OCI-LY7 (cell line): ENCODE measurements at regions not wholly inside any gene's neighbourhood (a gene's known extent, or its start where the extent isn't known, plus 50 kb on each side); places are given as distances from the start of the nearest gene placed in this dataset.

Experiments
- BruUV-seq: library from RNA; stranded (reverse); fragments of 400-500 nt; replicated peaks from 2 replicates; lab custom pipeline; 2021; lab: Mats Ljungman, UMichigan
- CTCF ChIA-PET: fragments of 300-600 bp; sonication (Branson Sonifier 250); formaldehyde crosslinking; loops from one replicate; lab custom pipeline; 2022; ENCODE audit warnings: antibody characterized with exemption; ENCODE audit not compliant: unreplicated experiment; lab: Charles Lee
- POLR2A ChIA-PET: fragments of 300-600 bp; sonication (Branson Sonifier 250); formaldehyde crosslinking; loops from one replicate; lab custom pipeline; 2022; ENCODE audit warnings: antibody characterized with exemption; lab: Charles Lee
- DNase-seq: peaks from one replicate; pipeline ENCODE4 v3.0.0-alpha.2; 2015; ENCODE audit warnings: low spot score
- H2AFZ ChIP-seq: fragments of 200-600 bp; sonication (generic), shearing (Covaris generic); 2 replicates; pipeline ENCODE4 v1.6.1; 2014; ENCODE audit warnings: mild to moderate bottlenecking, antibody characterized with exemption, low read length, moderate library complexity
- H3K27ac ChIP-seq: fragments of 200-600 bp; sonication (generic); 2 replicates; pipeline ENCODE4 v1.5.1; 2014; ENCODE audit warnings: mixed run types, low read depth, mild to moderate bottlenecking, moderate library complexity, low read length, inconsistent platforms; ENCODE audit not compliant: poor library complexity, severe bottlenecking
- H3K36me3 ChIP-seq: fragments of 200-600 bp; sonication (generic); 2 replicates; pipeline ENCODE4 v1.6.1; 2014; ENCODE audit warnings: mild to moderate bottlenecking, antibody characterized with exemption, low read length, moderate library complexity, mixed read lengths; ENCODE audit not compliant: insufficient read depth
- H3K4me1 ChIP-seq: fragments of 200-600 bp; sonication (generic); 2 replicates; pipeline ENCODE4 v1.5.1; 2014; ENCODE audit warnings: mild to moderate bottlenecking, low read length; ENCODE audit not compliant: insufficient read depth, poor library complexity, severe bottlenecking
- H3K4me2 ChIP-seq: fragments of 200-600 bp; sonication (generic); 2 replicates; pipeline ENCODE4 v1.6.1; 2014; ENCODE audit warnings: mild to moderate bottlenecking, low read length
- H3K4me3 ChIP-seq: fragments of 200-600 bp; sonication (generic); 2 replicates; pipeline ENCODE4 v1.5.1; 2014; ENCODE audit warnings: mild to moderate bottlenecking, low read depth, low read length; ENCODE audit not compliant: poor library complexity, severe bottlenecking
- H3K79me2 ChIP-seq: fragments of 200-600 bp; sonication (generic); 2 replicates; pipeline ENCODE4 v1.6.1; 2016; ENCODE audit warnings: low read depth, mild to moderate bottlenecking, low read length, moderate library complexity, mixed read lengths; ENCODE audit not compliant: insufficient read depth
- H3K9me2 ChIP-seq: fragments of 200-600 bp; sonication (generic); 2 replicates; pipeline ENCODE4 v1.6.1; 2016; ENCODE audit warnings: mild to moderate bottlenecking, low read length, mixed read lengths; ENCODE audit not compliant: insufficient read depth
- H3K9me3 ChIP-seq: fragments of 200-600 bp; sonication (generic); 2 replicates; pipeline ENCODE4 v1.6.1; 2014; ENCODE audit warnings: mild to moderate bottlenecking, mixed run types, low read length, mixed read lengths
- H4K20me1 ChIP-seq: fragments of 200-600 bp; sonication (generic); 2 replicates; pipeline ENCODE4 v1.6.1; 2014; ENCODE audit warnings: mild to moderate bottlenecking, antibody characterized with exemption, low read length, moderate library complexity, mixed read lengths; ENCODE audit not compliant: insufficient read depth
- EZH2phosphoT487 ChIP-seq: fragments of 200-600 bp; sonication (generic); IDR thresholded peaks from 2 replicates; pipeline ENCODE4 v1.6.1; 2018; ENCODE audit warnings: low read depth, borderline replicate concordance, mild to moderate bottlenecking, mixed run types, antibody characterized with exemption, low read length, moderate library complexity, mixed read lengths
- intact Hi-C: fragments of 100-400 bp; cut with micrococcal nuclease; formaldehyde crosslinking; loops from one replicate; pipeline ENCODE4 v1.10.0; 2022; ENCODE audit not compliant: unreplicated experiment
- TF ChIP-seq, protein P1 (sequence below): fragments of 200-600 bp; sonication (generic); conservative IDR thresholded peaks from 2 replicates; pipeline ENCODE4 v1.5.1; 2014; ENCODE audit warnings: mild to moderate bottlenecking, antibody characterized with exemption, low read length, moderate library complexity, mixed read lengths

- BruUV-seq: no TSS peak
- ChIA-PET POLR2A (interaction anchor here (0.6 to 7.3 kb wide), 5 partner anchors 9 to 87 kb away, joined by 3 to 154 read pairs (median 6); no protein-coding TSS in a partner anchor), CTCF (no interaction called here)
- H3K79me2 ChIP-seq: peaks cover 20% of the 10 kb centered on the region; the same call in 1 of the 2 replicates
- intact Hi-C loops: no loop called here
- no peak overlapping the region for H3K27ac ChIP-seq
- TF ChIP-seq EZH2phosphoT487: no peak
- TF ChIP-seq, protein P1, sequence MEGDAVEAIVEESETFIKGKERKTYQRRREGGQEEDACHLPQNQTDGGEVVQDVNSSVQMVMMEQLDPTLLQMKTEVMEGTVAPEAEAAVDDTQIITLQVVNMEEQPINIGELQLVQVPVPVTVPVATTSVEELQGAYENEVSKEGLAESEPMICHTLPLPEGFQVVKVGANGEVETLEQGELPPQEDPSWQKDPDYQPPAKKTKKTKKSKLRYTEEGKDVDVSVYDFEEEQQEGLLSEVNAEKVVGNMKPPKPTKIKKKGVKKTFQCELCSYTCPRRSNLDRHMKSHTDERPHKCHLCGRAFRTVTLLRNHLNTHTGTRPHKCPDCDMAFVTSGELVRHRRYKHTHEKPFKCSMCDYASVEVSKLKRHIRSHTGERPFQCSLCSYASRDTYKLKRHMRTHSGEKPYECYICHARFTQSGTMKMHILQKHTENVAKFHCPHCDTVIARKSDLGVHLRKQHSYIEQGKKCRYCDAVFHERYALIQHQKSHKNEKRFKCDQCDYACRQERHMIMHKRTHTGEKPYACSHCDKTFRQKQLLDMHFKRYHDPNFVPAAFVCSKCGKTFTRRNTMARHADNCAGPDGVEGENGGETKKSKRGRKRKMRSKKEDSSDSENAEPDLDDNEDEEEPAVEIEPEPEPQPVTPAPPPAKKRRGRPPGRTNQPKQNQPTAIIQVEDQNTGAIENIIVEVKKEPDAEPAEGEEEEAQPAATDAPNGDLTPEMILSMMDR: no peak
- peaks cover 52% of the 10 kb centered on the region for H3K4me1 ChIP-seq
- no peak for DNase-seq
- H3K4me3 ChIP-seq: no peak overlapping the region
- H3K4me2 ChIP-seq: no peak overlapping the region
- H4K20me1 ChIP-seq: no peaks in the 10 kb centered on the region
- no peaks in the 10 kb centered on the region for H3K36me3 ChIP-seq
- peak overlapping the region; percentile 5; the same call in 1 of the 2 replicates for H2AFZ ChIP-seq
- H3K9me3 ChIP-seq: no peaks in the 10 kb centered on the region
- H3K9me2 ChIP-seq: no peaks in the 10 kb centered on the region
Measured at GRCh38 chr15:92813485-92813884, 86.6 kb upstream of the CHD2 start.

GRCh38 chr15:92817339-92817886, 82.7 kb upstream of the CHD2 start:
- POLR2A ChIA-PET: interaction anchor here (0.5 to 9.4 kb wide), 10 partner anchors 9 to 91 kb away, joined by 3 to 205 read pairs (median 5); no protein-coding TSS in a partner anchor
- CTCF ChIA-PET: no interaction called here
- Histone ChIP-seq H3K4me2 (peak overlapping the region; percentile 77), H3K9me2 (no peaks in the 10 kb centered on the region), H2AFZ (peak overlapping the region; percentile 80; the same call in 1 of the 2 replicates), H4K20me1 (no peaks in the 10 kb centered on the region), H3K79me2 (peaks cover 4% of the 10 kb centered on the region; the same call in 1 of the 2 replicates), H3K27ac (peak overlapping the region; percentile 71), H3K4me3 (peak overlapping the region; percentile 39), H3K36me3 (no peaks in the 10 kb centered on the region), H3K9me3 (no peaks in the 10 kb centered on the region), H3K4me1 (peaks cover 65% of the 10 kb centered on the region)
- no TSS peak for BruUV-seq
- intact Hi-C loops: no loop called here
- TF ChIP-seq EZH2phosphoT487: no peak
- TF ChIP-seq, protein P1: no peak
- DNase-seq: peak; percentile 69
